Right hindlimb (tissue), 1 donor: ENCODE measurements at regions not wholly inside any gene's neighbourhood (a gene's known extent, or its start where the extent isn't known, plus 50 kb on each side); places are given as distances from the start of the nearest gene placed in this dataset.
"Not testable (repeated sequence)": the region's sequence is repeated elsewhere in the genome, so short reads cannot be mapped to it uniquely, and the experiment has no call there.

Source experiments
- DNase-seq: peaks from one replicate; pipeline ENCODE4 v3.0.0-alpha.2; 2018

- DNase-seq, result no peak
Measured at GRCh38 chr1:30660241-30660640, 63.1 kb downstream of the MATN1 start.

- DNase-seq, result no peak
Measured at GRCh38 chr1:30659702-30660101, 63.7 kb downstream of the MATN1 start.

- DNase-seq, result not testable (repeated sequence)
Measured at GRCh38 chr1:30658375-30658774, 65.0 kb downstream of the MATN1 start.

- DNase-seq, result no peak
Measured at GRCh38 chr1:30658014-30658336, 65.4 kb downstream of the MATN1 start.

- no peak for DNase-seq
Measured at GRCh38 chr1:30657131-30658013, 66.0 kb downstream of the MATN1 start.

- no peak for DNase-seq
Measured at GRCh38 chr1:30656171-30656940, 67.0 kb downstream of the MATN1 start.

GRCh38 chr1:30655672-30656071 lies 67.7 kb downstream of the MATN1 start:
- no peak for DNase-seq

- no peak for DNase-seq
Measured at GRCh38 chr1:30654188-30654587, 69.2 kb downstream of the MATN1 start.

- DNase-seq, result no peak
Measured at GRCh38 chr1:30652152-30652841, 71.1 kb downstream of the MATN1 start.

- DNase-seq, result not testable (repeated sequence)
Measured at GRCh38 chr1:30651395-30651794, 72.0 kb downstream of the MATN1 start.

GRCh38 chr1:30650968-30651320 lies 72.4 kb downstream of the MATN1 start:
- peak; percentile 45 for DNase-seq

- no peak for DNase-seq
Measured at GRCh38 chr1:30650038-30650967, 73.1 kb downstream of the MATN1 start.

GRCh38 chr1:30649321-30649991 lies 73.9 kb downstream of the MATN1 start:
- no peak for DNase-seq

- DNase-seq, result no peak
Measured at GRCh38 chr1:30648408-30649000, 74.9 kb downstream of the MATN1 start.

GRCh38 chr1:30645807-30646206 lies 77.6 kb downstream of the MATN1 start:
- no peak for DNase-seq

GRCh38 chr1:30642391-30643120 lies 80.8 kb downstream of the MATN1 start:
- DNase-seq, result no peak

- DNase-seq, result no peak
Measured at GRCh38 chr1:30641572-30642353, 81.6 kb downstream of the MATN1 start.

GRCh38 chr1:30639881-30640452 lies 83.4 kb downstream of the MATN1 start:
- no peak for DNase-seq

GRCh38 chr1:30638811-30639210 lies 84.6 kb downstream of the MATN1 start:
- no peak for DNase-seq

- no peak for DNase-seq
Measured at GRCh38 chr1:30638086-30638485, 85.3 kb downstream of the MATN1 start.
